Medulla oblongata (tissue), 1 donor: ENCODE measurements at regions not wholly inside any gene's neighbourhood (a gene's known extent, or its start where the extent isn't known, plus 50 kb on each side); places are given as distances from the start of the nearest gene placed in this dataset.
"Not testable (repeated sequence)": the region's sequence is repeated elsewhere in the genome, so short reads cannot be mapped to it uniquely, and the experiment has no call there.

ENCODE experiments used
- DNase-seq: peaks from one replicate; pipeline ENCODE4 v3.0.0-alpha.2; 2015; ENCODE audit errors: extremely low spot score

DNA sequence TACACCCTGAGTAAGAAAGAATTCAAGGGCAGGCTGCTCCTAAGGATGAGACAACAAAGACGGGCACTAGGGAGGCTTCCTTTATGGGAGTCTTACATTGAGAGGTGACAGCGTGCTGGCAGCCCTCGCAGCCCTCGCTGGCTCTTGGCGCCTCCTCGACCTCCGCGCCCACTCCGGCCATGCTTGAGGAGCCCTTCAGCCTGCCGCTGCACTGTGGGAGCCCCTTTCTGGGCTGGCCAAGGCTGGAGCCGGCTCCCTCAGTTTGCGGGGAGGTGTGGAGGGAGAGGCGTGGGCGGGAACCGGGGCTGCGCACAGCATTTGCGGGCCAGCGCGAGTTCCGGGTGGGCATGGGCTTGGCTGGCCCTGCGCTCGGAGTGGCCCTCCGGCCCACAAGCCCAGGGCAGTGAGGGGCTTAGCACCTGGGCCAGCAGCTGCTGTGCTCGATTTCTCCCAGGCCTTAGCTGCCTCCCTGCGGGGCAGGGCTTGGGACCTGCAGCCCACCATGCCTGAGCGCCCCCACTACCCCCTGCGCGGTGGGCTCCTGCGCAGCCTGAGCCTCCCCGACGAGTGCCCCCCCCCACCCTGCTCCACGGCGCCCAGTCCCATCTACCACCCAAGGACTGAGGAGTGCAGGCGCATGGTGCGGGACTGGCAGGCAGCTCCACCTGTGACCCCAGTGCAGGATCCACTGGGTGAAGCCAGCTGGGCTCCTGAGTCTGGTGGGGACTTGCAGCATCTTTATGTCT, 75.3 kb downstream of the BARX1 start:
- not testable (repeated sequence) for DNase-seq

DNA sequence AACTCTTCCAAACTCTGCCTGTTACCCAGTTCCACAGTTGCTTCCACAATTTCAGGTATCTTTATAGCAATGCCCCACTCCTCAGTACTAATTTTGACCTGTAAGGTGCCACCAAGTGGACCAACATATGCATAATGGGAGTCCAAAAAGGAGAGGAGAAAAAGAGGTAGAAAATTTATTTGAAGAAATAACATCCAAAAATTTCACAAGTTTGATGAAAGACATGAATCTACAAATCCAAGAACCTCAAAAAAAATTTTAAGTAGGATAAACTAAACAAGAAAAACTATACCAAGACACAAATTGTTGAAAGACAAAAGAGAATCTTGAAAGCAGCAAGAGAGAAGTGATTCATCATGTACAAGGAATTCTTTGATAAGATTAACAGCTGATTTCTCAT, 79.8 kb downstream of the BARX1 start:
- no peak for DNase-seq

DNA sequence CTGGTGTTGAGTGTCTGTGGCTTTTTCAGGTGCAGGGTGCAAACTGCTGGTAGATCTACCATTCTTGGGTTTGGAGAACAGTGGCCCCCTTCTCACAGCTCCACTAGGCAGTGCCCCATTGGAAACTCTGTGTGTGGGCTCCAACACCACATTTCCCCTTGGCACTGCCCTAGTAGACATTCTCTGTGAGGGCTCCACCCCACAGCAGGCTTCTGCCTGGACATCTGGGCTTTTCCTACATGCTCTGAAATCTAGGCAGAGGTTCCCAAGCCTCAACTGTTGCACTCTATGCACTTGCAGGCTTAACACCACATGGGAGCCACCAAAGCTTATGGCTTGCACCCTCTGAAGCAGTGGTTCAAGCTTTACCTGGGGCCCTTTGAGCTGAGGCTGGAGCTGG, 80.9 kb downstream of the BARX1 start:
- no peak for DNase-seq

DNA sequence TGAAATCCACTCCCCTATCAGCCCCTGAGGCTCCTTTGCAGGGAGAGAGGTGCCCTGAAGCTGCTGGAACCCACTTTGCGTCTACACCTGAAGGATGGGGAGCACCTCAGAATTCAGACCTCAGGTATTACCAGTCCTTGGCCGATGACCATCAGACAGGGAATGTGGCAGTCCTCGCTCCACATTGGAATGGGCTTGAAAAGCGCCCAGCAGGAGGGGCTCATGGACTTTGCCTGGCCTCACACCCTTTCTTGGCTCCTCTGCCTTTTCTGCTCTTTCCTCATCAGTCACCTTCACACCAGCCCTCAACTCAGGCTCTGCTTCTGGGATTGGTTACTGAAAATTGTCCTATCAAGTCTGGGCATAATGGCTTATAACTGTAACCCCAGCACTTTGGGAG, 83.9 kb downstream of the BARX1 start:
- no peak for DNase-seq

DNA sequence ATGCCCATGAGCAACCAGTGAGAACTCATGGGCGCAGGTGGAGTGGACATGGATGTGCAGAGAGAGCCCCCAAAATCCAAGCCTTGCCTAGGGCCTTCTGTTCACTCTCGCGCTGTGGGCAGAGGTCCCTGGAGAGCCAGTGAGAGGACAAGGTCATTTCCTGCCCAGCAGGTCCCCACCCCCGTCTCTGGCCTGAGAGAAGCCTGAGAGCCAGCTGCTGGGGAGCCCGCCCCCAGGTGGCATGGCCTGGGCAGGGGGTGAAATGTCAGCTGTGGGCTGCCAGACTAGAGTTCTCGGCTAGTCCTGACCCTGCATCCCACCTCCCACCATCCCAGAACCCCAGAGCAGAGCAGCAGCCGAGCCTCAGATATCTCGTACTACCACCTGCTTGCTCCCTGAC, 85.3 kb downstream of the BARX1 start:
- DNase-seq, result no peak

DNA sequence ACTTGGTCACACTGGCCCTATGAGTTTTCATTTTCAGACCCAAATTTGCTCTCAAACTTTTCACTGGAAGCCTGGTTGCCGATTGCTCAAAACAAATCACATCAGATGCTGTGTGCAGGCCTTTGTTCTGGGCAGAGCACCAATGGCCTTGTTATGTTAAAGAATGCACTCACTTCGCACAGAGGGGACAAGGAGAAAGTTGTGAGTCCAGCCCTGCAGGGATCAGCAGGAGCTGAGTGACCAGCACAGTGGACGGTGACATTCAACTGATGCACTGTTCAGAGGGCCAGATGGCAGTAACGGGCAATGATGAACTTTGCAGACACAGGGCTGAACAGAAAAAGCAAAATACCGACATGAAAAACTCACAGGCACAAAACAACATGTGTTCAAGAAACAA, 86.1 kb downstream of the BARX1 start:
- DNase-seq, result no peak

DNA sequence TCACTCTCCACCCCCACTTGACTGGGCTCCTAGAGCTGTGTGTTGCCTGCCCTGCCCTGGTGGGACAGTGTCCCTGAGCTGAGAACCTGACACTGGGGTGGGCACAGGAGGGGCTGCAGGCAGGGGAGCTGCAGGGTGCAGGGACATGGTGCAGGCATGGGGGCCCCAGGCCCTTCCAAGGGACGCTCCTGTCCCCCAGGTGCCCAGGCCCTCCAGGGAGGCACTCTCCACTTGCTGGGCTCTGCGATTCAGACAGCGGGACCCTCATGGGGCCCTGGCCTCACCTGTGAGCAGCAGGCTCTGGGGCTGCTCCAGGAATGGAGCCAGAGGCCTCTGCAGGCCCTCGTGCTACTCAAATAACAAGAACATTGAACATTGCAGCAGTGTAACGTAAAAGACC, 89.4 kb downstream of the BARX1 start:
- DNase-seq, result no peak

DNA sequence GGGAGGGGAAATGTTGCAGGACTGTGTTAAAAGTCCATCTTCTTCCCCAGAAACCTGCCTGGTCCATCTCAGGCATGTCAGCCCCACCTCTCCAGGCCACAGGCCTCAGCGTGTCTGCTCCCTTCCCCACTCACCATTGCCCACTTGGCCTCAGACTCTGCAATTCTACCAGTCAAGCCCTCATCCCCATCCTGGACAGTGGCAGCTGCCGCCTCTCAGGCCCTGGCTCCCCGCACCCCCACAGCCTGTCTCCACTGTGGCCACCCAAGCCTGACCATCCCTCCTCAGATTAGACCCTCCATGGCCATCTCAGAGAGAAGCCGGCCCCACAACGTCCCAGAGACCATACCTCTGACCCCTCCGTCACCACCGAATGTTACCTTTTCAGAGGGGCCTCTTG, 89.9 kb downstream of the BARX1 start:
- no peak for DNase-seq

DNA sequence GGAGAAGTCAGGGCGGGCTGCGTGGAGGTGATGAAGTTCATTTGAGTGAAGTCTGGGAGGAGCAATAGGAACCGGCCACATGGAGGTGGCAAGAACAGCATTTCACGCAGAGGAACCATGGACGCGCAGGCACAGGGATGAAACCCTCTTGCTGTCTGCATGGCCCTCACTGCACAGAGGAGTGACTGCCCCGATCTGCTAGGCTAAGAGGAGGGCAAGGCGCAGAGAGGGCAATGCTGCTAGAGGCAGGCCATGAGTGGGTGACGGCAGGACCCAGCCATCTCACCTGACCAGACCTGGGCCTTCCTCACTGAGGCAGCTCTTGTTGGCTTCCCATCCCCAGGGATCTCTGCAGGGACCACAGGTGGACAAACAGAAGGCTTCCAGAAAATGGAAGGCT, 90.3 kb downstream of the BARX1 start:
- no peak for DNase-seq

DNA sequence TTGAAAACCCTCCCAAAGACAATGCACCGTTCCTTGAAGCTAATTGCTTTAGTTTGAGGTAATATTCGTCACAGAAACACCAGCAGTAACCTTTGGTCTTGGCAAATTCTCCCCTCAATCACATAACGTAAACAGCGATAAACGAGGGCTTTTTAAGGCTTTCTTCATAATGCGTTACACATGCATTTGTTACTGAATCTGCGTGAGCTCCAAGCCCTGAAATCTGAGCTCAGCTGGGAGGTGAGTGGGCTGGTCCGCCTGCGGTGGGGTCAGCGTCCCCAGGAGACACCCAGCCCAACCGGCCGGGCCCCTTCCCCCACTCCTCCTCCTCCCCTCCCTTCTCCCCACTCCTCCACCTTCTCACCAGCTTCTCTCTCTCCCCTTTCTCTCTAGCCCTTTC, 91.1 kb downstream of the BARX1 start:
- no peak for DNase-seq

DNA sequence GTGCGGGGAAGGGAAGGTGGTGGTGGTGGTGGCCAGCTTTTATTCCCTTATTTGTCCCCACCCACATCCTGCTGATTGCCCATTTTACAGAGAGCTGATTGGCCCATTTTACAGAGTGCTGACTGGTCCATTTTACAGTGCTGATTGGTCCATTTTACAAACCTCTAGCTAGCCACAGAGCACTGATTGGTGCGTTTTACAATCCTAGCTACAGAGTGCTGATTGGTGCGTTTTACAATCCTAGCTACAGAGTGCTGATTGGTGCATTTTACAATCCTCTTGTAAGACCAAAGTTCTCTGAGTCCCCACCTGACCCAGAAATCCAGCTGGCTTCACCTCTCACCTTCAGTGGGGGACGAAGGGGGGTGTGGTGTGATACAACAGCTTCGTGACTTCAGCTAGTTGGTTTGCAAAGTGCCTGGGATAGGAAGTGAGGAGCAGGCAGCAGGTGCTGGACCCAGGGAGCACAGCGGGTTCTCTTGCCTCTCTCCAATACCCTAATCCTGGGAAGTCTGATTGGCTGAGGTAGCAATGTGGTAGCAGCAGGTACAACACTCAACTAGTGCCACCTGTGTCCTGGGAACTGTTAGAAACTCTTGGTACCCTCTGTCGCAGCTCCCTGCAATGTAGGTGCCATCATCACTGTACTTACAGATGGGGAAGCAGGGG, 92.1 kb downstream of the BARX1 start:
- no peak for DNase-seq

DNA sequence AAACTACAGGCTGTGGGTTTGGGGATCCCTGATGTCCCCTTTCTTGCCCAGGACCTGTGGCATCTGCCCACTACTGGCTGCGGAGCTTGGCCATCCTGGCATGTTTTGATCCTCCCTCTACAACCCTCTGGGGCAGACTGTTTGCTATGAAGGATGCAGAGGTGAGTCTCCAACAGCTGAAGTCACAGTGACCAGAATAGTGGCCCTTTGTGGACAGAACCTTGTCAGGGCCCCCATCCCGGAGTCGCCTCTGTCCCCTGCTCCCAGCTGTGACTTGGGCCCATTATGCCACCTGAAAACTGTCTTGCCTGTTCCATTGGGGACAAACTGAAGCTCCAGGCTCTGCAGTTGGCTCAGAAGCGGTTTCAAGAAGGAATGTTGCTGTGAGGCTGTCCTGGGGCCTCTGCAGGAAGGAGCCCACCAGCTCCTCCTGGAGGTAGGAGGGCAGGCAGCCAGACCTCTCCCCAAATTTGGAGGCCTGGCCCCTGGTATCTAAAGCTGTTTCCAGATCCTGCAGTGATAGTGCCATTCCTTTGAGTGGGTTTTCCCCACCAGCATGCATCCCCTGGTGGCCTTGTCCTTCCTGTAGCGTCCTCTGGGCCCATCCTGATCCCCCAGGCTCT, 93.3 kb downstream of the BARX1 start:
- DNase-seq, result no peak

DNA sequence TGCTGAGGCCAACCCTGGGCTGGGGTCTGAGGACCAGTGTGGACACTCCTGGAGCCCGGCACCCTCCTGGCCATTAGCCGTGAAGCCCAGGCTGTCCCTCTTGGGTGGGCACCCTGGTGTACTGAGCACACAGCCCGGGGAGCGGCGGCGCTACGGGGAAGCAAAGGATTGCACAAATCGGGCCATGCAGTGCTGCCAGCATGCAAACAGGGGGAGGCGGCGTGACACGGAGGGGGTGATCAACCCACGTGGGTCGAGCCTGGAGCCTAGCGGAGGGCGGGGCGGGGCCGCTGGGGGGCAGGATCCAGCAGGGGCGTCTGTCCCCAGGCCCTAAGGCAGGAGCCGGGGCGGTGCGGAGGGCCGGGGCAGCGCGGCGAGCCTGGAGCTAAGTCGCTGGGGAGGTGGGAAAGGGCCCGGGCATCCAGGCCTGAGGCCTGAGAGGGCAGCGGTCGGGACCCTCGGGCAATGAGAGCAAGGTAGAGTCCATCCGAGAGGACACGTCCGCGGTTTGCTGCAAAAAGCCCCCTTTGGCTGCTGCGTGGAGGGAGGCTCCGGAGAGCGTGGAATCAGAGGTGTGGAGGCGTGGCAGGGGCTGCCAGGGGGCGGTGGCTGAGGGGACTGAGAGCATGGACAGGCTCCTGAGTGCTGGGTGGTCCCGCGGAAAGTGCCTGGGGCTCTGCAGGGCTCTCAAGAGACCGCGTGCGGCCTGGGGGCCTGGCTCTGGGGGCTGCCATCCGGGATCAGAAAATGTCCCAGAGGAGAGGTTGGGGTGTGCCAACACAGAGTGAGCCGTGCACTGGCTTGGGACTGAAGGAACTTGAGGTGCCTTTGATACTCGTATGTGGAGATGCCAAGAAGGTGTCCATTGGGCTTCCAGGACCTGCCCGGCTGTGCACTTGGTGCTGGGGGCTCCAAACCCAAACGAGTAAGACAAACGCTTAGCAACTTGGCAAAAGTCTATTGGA, 94.2 kb downstream of the BARX1 start:
- DNase-seq, result no peak

DNA sequence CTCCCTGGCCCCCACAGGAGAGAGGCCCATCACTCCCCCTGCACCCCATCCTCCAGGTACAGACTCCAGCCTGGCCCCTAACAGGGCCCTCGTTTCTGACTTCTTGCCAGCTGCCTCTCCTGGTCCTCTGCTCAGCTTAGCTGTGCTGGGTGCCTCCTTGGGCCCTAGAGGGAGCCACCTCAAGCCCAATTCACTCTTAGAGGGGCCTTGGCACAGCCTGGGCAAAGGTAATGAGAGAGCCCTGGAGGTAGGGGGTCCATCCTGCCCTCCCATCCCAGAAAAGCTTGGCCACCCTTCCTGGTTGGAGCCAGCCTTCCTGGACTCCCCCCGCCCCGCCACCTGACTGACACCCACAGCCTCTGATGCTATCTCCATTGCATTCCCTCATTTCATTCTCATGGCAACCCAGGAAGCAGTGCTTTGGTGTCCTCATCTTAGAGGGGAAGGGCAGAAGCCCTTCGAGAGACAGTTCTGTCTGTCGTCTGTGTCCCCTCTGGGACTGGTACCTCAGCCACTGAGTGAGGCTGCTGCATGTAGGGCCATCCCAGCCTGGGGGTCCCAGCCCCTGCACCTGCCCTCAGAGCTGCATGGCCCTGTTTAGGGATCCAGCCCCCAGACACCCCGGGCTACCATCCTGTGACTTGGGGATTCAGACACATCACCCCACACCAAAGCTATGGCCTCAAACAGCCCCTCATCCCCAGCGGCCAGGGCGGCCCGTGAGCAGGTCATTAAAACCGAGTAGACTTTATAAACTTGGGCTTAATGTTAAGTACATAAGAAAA, 95.5 kb downstream of the BARX1 start:
- DNase-seq, result no peak

DNA sequence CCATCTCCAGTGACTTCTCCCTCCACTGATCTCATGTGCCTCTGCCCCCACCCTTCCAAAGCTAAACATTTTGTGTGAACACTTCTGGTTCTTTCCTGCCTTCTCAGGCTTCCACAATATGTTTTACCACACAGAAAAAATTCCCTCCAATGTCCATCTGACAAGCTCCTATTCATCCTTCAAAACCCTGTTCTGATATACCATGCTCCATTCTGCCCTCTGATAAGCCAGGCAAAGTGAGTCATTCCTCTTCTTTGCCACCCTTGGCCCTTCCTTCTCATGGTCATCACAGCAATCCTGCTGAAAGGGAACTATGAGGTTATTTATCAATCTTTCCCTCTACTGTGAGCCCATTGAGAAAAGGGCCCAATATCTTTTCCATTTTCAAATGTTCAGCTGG, 97.6 kb downstream of the BARX1 start:
- DNase-seq, result no peak

DNA sequence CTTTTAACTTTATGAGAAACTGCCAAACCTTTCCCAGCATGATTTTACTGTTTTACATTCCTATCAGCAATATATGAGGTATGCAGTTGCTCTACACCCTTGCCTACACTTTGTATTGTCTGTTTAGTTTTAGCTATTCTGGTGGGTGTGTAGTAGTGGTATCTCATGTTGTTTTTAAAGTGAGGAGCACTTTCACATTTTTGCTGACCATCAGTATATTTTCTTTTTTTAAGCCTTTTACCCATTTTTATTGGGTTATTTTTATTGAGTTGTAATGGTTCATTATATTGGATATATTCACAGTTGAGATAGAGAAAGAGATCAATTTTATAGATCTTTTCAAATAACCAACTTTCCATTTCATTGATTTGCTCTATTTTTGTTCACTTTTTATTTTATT, 102.4 kb downstream of the BARX1 start:
- no peak for DNase-seq

DNA sequence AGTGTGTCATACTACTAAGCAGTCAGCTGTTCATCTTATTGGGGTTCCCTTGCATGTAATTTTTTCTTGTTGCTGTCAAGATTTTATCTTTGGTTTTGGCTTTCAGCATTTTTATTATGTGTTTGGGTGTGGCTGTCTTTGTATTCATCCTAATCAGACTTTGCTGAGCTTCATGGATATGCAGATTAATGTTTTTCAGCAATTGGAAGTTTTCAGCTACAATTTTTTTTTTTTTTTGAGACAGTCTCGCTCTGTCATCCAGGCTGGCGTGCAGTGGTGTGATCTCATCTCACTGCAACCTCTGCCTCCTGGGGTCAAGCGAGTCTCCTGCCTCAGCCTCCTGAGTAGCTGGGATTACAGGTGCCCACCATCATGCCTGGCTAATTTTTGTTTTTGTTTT, 108.8 kb downstream of the BARX1 start:
- DNase-seq, result no peak

DNA sequence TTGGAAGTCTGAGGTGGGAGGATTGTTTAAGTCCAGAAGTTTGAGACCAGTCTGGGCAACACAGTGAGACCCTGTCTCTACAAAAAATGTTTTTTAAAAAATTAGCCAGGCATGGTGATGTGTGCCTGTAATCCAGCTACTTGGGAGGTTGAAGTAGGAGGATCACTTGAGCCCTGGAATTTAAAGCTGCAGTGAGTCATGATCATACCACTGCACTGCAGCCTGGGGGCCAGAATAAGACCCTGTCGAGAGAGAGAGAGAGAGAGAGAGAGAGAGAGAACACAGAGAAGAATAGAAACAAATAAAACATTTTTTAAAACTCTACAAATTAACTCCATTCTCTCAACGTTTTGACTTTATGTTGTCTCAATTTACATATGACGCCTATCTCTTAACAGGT, 111.8 kb downstream of the BARX1 start:
- DNase-seq, result no peak

DNA sequence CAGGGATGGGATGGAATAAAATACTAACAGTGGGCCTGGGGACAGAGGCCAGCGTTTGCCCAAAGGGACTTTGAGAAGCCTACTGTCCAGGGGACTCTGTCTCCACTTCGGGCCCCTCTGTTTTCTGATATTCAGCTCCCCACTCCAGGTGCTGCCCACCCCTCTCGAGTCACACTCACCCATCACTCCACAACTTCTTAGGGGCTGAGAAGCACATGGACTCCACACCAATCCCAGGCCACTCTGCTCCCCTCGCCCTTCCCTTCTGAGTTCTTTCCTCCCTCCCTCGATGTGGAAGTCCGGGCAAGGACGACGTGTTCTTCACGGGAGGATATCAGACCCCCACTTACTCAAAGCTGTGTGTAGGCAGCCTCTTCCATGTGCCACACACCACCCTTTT, 124.5 kb downstream of the BARX1 start:
- DNase-seq, result no peak

DNA sequence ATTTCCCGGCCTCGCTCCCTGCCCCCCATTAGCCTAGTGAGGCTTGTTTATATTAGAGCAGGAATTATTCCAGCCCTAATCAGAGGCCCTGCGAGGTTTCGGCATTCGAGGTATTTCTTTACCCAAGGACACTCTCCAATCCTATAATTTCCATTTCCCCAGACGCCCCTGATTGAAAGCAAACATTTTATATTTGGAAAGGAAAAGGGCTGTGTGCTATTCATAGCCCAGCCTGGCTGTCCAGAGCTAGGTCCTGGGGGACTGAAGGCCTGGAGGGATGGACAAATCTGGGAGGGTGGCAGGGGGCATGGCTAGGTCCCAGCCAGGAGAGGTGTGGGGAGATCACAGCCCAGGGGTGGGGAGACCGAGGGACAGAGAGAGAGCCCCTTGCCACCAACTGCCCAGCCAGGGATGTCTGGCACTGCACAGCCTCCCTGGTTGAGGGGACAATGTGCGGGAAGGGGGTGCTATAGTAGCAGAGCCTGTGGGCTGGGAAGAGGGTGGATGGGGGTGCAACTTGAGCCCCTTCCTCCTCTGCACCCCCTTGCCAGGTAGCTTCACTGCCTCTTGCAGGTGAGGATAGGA, 125.1 kb downstream of the BARX1 start:
- DNase-seq, result no peak
